Fibroblast of lung (primary cell): ENCODE measurements at regions not wholly inside any gene's neighbourhood (a gene's known extent, or its start where the extent isn't known, plus 50 kb on each side); places are given as distances from the start of the nearest gene placed in this dataset.

Experiments
- DNase-seq, 2 donors: peaks; one replicate each; pipeline versions ENCODE4 v3.0.0 to v3.0.0-alpha.2; 2010; ENCODE audit warnings: low read depth in 2 of 2
- H2AFZ ChIP-seq: 2 replicates; pipeline ENCODE4 v1.5.1; 2012; ENCODE audit warnings: low read length, control low read depth, inconsistent platforms
- H3K27ac ChIP-seq: 2 replicates; pipeline ENCODE4 v1.5.1; 2011; ENCODE audit warnings: low read length, control low read depth; ENCODE audit not compliant: insufficient read depth
- H3K27me3 ChIP-seq: 2 replicates; pipeline ENCODE4 v1.5.1; 2011; ENCODE audit warnings: mild to moderate bottlenecking, low read length; ENCODE audit not compliant: control insufficient read depth, insufficient read depth
- H3K36me3 ChIP-seq: 2 replicates; pipeline ENCODE4 v1.5.1; 2011; ENCODE audit warnings: low read length; ENCODE audit not compliant: control insufficient read depth, insufficient read depth
- H3K4me1 ChIP-seq: 2 replicates; pipeline ENCODE4 v1.5.1; 2011; ENCODE audit warnings: low read length; ENCODE audit not compliant: control insufficient read depth, insufficient read depth; ENCODE audit errors: extremely low read depth
- H3K4me2 ChIP-seq: 2 replicates; pipeline ENCODE4 v1.5.1; 2011; ENCODE audit warnings: low read length, control low read depth; ENCODE audit not compliant: insufficient read depth; ENCODE audit errors: extremely low read depth
- H3K4me3 ChIP-seq, 4 experiments: fragments of 200-600 bp in 1 of 4; sonication (generic) in 1 of 4; replicated peaks in 1 of 4; 2 replicates each; pipeline ENCODE4 v1.5.1; 2011 to 2016; ENCODE audit warnings: low read length in 4 of 4, low read depth in 3 of 4, mild to moderate bottlenecking in 3 of 4, control low read depth in 2 of 4, inconsistent platforms in 1 of 4, mixed read lengths in 1 of 4; ENCODE audit not compliant: insufficient read depth in 1 of 4; ENCODE audit errors: control extremely low read depth in 1 of 4
- H3K79me2 ChIP-seq: 2 replicates; pipeline ENCODE4 v1.5.1; 2012; ENCODE audit warnings: mild to moderate bottlenecking, low read length, inconsistent platforms; ENCODE audit not compliant: control insufficient read depth, insufficient read depth
- H3K9ac ChIP-seq: 2 replicates; pipeline ENCODE4 v1.5.1; 2011; ENCODE audit warnings: mild to moderate bottlenecking, low read length, control low read depth; ENCODE audit not compliant: insufficient read depth
- H3K9me3 ChIP-seq: 2 replicates; pipeline ENCODE4 v1.5.1; 2012; ENCODE audit warnings: low read depth, low read length; ENCODE audit not compliant: control insufficient read depth, insufficient read depth
- H4K20me1 ChIP-seq: 2 replicates; pipeline ENCODE4 v1.5.1; 2011; ENCODE audit warnings: low read length; ENCODE audit not compliant: control insufficient read depth, insufficient read depth; ENCODE audit errors: extremely low read depth
- CTCF ChIP-seq, 2 donors: IDR thresholded peaks in 1 of 2; conservative IDR thresholded peaks in 1 of 2; 1 replicate in 1 of 2; 2 replicates in 1 of 2; pipeline ENCODE4 v1.5.1; 2011 to 2012; ENCODE audit warnings: low read length in 2 of 2, control low read depth in 1 of 2, inconsistent platforms in 1 of 2, low read depth in 1 of 2, mild to moderate bottlenecking in 1 of 2
- EZH2 ChIP-seq: IDR thresholded peaks from 2 replicates; pipeline ENCODE4 v1.5.1; 2012; ENCODE audit warnings: low read length, control low read depth, mild to moderate bottlenecking; ENCODE audit errors: missing control alignments

GRCh38 chr20:58017970-58018530 is 210.4 kb downstream of the ANKRD60 start:
- H4K20me1 ChIP-seq: no peaks in the 10 kb centered on the region
- H3K79me2 ChIP-seq: no peaks in the 10 kb centered on the region
- H3K4me2 ChIP-seq: no peak overlapping the region
- no peak overlapping the region for H3K4me3 ChIP-seq
- H3K27me3 ChIP-seq: no peaks in the 10 kb centered on the region
- no peaks in the 10 kb centered on the region for H3K4me1 ChIP-seq
- H3K9me3 ChIP-seq: no peaks in the 10 kb centered on the region
- H3K27ac ChIP-seq: no peak overlapping the region
- no peaks in the 10 kb centered on the region for H3K36me3 ChIP-seq
- H2AFZ ChIP-seq: no peak overlapping the region
- H3K9ac ChIP-seq: no peak overlapping the region
- no peak for DNase-seq
- TF ChIP-seq CTCF (conservative IDR thresholded peaks at IDR 0.05 in 1 of 2, IDR thresholded peaks at IDR 0.05 in 1 of 2; ENCODE audit: low read depth in 1 of 2, low read length in 2 of 2) (no peak), EZH2 (no peak)

GRCh38 chr20:58017231-58017969 is 211.1 kb downstream of the ANKRD60 start:
- H3K27ac ChIP-seq: no peak overlapping the region
- H3K27me3 ChIP-seq: no peaks in the 10 kb centered on the region
- H3K79me2 ChIP-seq: no peaks in the 10 kb centered on the region
- no peak for TF ChIP-seq EZH2
- TF ChIP-seq CTCF (conservative IDR thresholded peaks at IDR 0.05 in 1 of 2, IDR thresholded peaks at IDR 0.05 in 1 of 2; ENCODE audit: low read depth in 1 of 2, low read length in 2 of 2): no peak
- H3K4me1 ChIP-seq: no peaks in the 10 kb centered on the region
- H4K20me1 ChIP-seq: no peaks in the 10 kb centered on the region
- no peak overlapping the region for H3K9ac ChIP-seq
- H2AFZ ChIP-seq: no peak overlapping the region
- no peak overlapping the region for H3K4me2 ChIP-seq
- no peaks in the 10 kb centered on the region for H3K36me3 ChIP-seq
- DNase-seq: peak in 1 of 2 donors; percentile 89
- H3K4me3 ChIP-seq: no peak overlapping the region
- no peaks in the 10 kb centered on the region for H3K9me3 ChIP-seq

- no peaks in the 10 kb centered on the region for H3K36me3 ChIP-seq
- no peak for DNase-seq
- no peak overlapping the region for H2AFZ ChIP-seq
- H3K27me3 ChIP-seq: no peaks in the 10 kb centered on the region
- no peak overlapping the region for H3K4me3 ChIP-seq
- no peaks in the 10 kb centered on the region for H3K9me3 ChIP-seq
- TF ChIP-seq EZH2 (no peak), CTCF (conservative IDR thresholded peaks at IDR 0.05 in 1 of 2, IDR thresholded peaks at IDR 0.05 in 1 of 2; ENCODE audit: low read depth in 1 of 2, low read length in 2 of 2) (no peak)
- no peak overlapping the region for H3K4me2 ChIP-seq
- no peaks in the 10 kb centered on the region for H3K79me2 ChIP-seq
- no peak overlapping the region for H3K9ac ChIP-seq
- no peaks in the 10 kb centered on the region for H4K20me1 ChIP-seq
- H3K27ac ChIP-seq: no peak overlapping the region
- no peaks in the 10 kb centered on the region for H3K4me1 ChIP-seq
Observed at GRCh38 chr20:58016779-58017178, 211.7 kb downstream of the ANKRD60 start.
